ENCODE measurements at regions not wholly inside any gene's neighbourhood (a gene's known extent, or its start where the extent isn't known, plus 50 kb on each side); places are given as distances from the start of the nearest gene placed in this dataset.
"Not testable (repeated sequence)": the region's sequence is repeated elsewhere in the genome, so short reads cannot be mapped to it uniquely, and the experiment has no call there.

DNA sequence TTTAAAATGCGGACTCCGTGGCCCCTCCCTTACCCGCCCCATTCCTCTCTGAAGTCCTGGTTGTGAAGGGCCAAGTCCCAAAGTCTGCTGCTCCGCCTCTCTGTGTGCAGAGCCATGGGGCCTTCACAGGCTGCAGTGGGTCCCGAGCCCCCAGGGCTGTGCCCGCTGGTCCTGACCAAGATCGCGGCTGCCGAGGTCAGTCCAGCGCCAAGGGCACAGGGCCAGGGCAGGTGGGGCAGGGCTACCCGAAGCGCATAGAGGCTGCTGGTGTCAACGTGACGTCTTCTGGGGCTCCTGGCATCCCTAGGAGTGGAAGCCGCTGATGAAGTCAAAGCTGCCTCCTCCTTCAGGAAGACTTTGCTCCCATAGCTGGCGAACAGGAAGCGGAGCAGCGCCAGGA lies 858.8 kb downstream of the TUBA3C start:
- DNase-seq (ENCODE audit: low read depth); H3K4me3 ChIP-seq (ENCODE audit: low read length): not testable (repeated sequence)

DNA sequence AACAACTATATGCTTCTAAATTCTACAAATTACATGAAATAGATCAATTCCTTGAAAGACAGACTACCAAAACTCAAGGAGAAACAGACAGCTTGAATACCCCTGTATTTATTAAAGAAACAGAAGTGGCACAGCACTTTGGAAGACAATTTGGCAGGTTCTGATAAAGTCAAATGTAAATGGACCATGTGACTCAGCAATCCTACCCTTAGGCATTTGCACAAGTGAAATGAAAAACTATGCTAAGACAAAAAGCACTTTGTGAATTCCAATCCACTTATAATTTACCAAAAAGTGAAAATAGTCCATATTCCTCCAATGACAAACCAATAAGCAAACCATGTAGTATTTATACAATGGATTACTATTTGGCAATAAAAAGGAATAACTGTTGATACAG lies 862.0 kb downstream of the TUBA3C start:
- DNase-seq (ENCODE audit: low read depth); H3K4me3 ChIP-seq (ENCODE audit: low read length): not testable (repeated sequence)

DNA sequence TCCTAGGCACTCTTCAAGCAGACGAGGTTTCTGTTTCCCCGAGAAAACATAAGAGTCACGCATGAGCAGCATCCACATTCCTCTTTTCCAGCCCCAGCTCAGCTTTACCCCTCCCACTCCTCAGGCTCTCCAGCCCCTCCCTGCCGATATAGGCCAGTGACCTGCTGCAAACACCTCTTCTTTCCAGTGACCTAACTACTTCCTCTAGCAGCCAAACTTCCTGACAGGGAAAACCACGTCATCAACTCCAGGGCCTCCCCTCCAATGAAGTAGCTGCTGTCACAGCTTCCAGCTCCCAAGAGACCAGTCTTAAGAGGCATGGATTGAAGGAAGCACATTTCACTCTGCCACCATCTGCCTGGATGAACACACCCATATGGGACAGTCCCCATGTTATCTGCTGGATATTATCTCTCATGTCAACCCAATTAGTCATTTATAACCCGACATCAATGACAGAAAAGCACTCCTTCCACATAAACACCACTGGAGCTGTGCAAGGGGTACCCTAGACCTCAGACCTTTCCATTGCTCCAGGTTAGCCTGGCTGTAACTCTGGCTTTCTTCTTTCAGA lies 878.3 kb downstream of the TUBA3C start:
- not testable (repeated sequence) for DNase-seq (ENCODE audit: low read depth); H3K4me3 ChIP-seq (ENCODE audit: low read length)

DNA sequence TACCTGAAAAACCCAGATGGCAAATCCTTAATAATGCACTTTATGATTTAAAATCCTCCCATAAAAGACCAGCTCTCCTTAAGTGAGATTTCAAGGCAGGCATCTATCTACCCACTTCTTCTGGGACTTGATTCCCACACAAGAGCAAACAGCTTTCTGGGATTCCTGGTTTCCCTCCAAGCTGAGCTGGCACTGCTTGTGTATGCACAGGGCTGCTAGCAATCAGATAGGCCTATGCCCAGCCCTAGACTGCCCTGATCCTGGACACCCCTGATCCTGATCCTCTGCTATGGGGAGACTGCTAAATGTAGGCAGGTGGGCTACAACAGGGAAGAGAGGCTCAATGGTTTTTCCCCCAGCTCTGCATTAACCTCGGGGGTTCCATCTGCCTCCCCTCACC lies 880.7 kb downstream of the TUBA3C start:
- H3K4me3 ChIP-seq (ENCODE audit: low read length); DNase-seq (ENCODE audit: low read depth): not testable (repeated sequence)

DNA sequence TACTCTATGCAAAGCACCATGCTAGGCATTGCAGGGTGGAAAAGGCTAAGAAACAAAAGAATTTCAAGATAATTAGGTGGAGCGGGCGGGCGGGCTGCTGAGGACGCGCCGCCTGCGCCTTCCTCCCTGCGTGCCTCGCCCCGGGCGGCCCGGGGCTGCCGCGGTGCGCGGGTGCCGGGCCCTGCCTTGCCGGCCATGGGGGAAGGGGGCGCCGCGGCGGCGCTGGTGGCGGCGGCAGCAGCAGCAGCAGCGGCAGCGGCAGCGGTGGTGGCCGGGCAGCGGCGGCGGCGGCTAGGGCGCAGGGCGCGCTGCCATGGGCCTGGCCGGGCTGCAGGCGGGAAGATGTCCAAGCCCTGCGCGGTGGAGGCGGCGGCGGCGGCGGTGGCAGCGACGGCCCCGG lies 884.3 kb downstream of the TUBA3C start:
- H3K4me3 ChIP-seq (ENCODE audit: low read length); DNase-seq (ENCODE audit: low read depth): not testable (repeated sequence)

DNA sequence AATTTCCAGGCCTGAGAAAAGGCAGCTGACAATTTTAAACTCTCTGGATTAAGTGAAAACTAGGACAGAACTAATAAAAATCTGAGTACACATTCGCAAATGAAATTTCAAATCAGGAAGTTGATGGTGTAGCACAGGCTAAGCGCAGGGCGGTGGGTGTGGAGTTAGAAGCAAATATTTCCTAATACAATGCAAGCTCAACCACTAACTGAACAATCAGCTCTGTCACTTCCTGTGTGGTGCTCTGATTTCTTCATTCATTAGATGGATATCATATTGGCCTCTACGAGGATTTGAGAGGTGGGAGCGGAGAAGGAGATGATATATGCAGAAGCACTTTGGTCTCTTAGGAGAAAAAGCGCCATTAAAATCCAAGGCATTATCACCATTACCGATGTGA lies 885.0 kb downstream of the TUBA3C start:
- DNase-seq (ENCODE audit: low read depth); H3K4me3 ChIP-seq (ENCODE audit: low read length): not testable (repeated sequence)

DNA sequence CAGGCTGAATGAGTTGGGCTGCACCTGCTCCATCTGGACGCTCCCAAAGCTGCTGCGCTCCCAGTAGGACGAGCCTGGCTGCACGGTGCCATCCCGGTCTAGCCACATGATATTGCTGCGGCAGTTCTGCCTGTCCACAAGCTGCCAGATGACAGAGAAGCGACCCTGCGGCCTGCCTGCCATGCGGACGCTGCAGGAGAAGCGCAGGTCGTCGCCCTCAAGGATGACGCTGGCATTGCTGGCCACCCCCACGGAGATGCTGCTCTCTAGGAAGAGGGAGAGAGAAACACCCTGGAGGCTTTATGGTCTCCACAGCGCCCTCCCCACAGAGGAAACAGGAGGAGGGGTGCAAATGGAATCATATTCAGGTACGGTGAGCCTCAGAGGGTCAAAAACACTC lies 887.3 kb downstream of the TUBA3C start:
- DNase-seq (ENCODE audit: low read depth); H3K4me3 ChIP-seq (ENCODE audit: low read length): not testable (repeated sequence)

DNA sequence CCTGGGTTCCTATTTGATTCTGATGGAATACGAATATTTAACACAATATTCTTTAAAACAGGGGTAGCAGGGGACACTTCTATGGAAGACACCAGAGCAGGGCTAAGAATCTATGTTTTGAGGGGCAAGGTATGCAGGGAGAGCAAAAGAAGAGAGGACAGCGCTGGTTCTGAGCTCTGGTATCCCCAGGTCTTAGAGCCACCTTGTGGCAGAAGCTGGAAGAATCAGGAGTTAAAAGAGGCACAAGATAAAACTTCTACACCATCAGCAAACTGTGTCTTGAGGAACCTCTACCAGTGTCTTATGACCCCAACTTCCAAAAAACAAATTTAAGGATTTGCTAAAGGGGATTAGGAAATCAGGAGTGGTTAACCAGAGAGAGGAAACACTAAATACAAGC lies 894.8 kb downstream of the TUBA3C start:
- DNase-seq (ENCODE audit: low read depth); H3K4me3 ChIP-seq (ENCODE audit: low read length): not testable (repeated sequence)

DNA sequence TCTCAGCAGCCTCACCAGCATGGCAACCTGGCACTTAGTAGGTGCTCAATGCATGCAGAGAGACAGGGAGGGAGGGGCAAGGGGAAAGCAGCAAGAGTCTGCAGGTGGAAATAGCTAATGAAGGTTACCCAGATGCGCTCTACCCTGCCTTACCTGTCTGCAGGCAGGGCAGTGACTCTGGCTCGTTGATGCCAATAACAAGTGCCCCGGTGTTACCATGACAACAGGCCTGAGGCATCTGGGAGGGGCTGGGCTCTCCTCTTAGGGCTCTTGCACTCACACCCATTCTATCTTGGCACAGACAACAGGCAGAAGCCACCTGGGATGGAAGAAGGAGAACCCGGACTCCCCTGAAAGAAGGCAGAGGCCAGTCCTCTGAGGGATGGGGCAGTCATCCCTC lies 896.0 kb downstream of the TUBA3C start:
- DNase-seq (ENCODE audit: low read depth); H3K4me3 ChIP-seq (ENCODE audit: low read length): not testable (repeated sequence)

DNA sequence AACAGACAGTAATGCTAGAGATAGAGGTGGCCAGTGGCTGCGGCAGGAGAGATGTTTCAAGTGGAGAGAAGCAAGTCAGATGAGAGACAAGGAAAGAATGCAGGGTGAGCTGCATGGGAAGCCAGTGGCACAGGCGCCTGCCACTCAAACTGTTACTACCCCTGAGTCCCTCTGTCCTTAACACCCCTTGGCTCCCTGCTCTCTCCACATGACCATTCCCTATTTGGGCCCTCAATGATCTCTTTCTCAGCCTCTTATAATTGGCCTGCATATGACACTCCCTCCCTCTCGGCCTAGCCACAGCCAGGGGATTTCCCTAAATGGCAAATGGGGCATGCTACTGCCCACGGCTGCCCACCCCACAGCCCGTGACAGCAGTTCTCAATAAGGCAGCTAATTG lies 897.6 kb downstream of the TUBA3C start:
- H3K4me3 ChIP-seq (ENCODE audit: low read length); DNase-seq (ENCODE audit: low read depth): not testable (repeated sequence)

DNA sequence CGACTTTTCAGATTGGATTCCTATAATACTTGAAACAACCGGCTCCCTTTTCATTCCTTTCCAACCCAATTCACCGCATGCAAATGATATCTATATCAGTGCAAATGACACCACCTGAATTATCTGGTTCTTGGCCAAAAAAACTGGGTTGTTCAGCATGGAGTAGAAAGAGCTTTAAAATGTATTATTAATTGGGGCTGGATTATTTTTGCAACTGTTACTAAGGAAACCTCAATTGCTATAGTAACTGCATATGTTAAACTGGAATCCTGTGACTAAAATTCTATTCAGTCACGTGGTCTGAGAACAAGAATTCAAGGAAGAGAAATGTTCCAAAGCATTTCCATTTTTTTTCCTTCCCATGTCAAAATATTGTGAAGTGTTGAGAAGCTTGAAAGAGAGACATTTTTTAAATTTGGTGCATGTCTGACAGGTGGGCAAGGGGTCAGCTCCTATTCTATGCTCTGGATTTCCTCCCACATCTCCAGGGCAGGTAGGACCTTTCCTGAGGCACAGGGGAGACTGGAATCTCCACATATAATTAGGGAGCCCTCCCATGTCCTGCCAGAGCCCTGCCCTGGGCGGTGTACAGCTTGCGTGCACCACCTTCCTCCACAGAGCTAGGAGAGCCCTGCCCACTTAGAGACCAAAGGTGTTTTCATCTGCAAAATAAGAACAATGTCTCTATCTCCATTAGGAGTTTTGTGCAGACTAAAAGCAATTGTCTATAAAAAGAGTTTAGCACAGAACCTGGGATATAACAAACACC lies 899.6 kb downstream of the TUBA3C start:
- not testable (repeated sequence) for H3K4me3 ChIP-seq (ENCODE audit: low read length); DNase-seq (ENCODE audit: low read depth)

DNA sequence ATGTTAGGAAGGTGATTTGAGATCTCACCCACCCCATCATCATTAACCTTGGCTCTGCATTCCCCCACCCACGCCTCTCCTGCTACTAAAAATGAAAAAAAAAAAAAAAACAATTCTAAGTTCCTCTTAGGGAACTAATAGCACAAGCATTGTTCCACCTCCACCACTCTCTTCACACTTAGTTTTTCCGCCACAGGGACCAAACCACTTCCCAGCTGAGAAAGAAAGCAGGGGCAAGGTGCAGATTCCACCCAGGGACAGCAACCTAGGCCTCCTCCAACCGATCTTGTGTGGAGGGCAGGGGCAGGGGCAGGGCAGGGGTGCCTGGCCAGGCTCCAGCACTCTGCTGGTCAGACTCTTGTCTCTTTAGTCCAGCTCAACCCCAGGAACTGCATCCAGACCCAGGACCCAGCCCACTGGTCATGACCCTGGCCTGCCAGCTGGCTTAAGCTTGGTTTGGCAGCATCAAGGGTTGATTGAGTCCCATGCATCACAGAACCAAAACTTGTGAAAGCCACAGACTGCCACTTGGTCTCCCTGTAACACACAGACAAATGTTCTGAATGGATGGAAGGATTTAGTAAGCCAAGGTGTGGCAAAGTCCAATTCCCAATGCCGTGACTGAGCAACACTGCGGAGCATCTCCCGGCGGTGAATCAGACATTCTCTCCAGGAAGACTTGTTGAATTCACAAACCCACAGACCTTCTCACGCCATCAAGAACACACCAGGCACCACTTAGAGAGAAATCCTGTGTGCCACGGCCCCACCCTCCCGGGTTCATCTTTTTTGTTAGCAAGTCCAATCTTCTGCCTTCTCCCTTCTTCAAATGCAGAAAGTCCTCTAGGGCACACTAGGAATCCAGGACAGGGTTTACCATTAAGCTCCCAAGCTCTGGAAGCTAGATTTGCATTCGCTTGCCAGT lies 900.5 kb downstream of the TUBA3C start:
- not testable (repeated sequence) for DNase-seq (ENCODE audit: low read depth); H3K4me3 ChIP-seq (ENCODE audit: low read length)

DNA sequence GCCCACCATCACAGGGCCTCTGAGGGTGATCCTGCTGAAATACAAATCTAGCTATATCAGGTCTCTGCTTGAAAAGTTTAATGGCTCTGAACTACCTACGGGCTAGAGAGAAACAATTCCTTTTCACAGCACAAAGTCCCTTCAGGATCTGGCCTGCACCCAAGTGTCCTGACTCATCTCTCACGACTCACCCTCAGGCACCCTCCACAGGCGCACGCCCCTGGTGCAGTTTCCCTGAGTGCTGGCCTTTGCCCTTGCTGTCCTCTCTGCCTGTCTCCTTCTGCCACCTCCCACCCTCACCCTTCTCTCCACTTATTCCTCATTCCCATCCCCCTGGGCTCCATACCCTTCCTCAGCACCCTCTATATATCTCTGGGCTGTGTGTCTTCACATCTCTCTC lies 901.7 kb downstream of the TUBA3C start:
- peak; percentile 2 for DNase-seq (ENCODE audit: low read depth)
- not testable (repeated sequence) for H3K4me3 ChIP-seq (ENCODE audit: low read length)

DNA sequence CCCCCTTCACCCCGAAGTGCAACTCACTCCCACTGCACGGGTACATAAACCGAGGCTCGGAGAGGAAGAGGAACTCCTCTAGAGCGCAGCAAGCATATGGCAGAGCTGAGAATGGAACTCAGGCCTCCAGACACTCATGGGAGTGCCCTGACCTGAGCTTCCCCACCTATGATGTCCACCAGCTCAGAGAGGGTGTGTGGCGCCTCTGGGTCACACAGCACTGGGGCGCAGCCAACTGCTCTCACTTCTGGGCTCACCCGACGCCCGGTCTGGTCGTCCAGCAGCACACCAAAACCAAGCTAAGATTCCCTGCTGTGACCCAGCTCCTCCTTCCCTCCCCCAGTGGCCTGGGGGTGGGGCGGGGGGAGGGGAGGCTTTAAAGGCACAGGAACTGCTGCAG lies 904.3 kb downstream of the TUBA3C start:
- DNase-seq (ENCODE audit: low read depth); H3K4me3 ChIP-seq (ENCODE audit: low read length): not testable (repeated sequence)

DNA sequence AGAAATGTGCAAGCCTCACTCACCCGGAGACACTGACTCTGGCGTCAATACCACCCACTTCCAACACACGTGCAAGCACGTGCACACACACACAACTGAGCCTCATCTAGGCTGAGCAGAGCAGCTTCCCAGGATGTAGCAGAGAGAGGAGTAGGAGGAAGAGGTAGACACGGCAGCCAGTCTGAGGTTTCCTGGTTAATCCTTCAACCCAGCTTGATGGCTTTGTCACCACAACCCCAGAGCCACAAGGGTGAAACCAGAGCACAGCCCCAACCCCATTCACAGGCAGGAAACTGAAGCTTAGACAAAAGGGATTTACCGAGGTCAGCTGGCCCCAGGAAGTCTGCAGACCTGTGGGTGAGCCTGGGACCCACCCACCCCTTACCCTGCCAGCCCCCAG lies 905.3 kb downstream of the TUBA3C start:
- DNase-seq (ENCODE audit: low read depth); H3K4me3 ChIP-seq (ENCODE audit: low read length): not testable (repeated sequence)

DNA sequence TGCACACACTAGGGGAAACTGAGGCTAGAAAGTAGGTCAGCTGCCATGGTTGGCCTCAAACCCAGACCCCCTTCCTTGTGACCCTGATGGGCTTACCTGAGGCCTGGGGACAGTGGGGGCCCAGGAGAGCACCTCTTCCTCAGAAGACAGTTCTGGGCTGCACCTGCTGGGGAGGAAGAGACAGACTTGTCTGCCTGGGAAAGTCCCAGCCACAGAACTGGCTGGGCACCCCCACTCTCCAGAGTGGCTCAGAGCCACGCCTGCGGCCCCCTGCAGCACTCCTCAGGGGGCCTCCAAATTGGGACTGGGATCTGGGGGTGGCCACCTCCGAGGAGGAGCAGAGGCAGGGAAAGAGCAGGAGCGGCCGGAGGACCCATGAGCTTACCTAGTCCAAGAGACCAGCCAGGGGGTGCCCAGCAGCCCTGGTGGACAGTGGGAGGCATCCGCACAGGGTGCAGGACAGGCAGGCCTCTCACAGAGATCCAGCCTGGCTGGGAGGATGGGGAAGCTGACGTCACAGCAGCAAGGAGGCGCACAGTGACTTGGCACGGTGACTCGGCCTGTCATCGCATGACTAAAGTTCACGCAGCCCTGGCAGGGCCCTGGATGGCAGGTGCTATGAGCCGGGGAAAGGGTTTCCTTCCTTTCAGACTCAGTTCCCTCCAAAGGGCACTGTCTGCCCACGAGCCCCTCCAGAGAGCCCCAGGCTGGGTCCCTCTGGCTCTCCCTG lies 907.7 kb downstream of the TUBA3C start:
- not testable (repeated sequence) for H3K4me3 ChIP-seq (ENCODE audit: low read length); DNase-seq (ENCODE audit: low read depth)

DNA sequence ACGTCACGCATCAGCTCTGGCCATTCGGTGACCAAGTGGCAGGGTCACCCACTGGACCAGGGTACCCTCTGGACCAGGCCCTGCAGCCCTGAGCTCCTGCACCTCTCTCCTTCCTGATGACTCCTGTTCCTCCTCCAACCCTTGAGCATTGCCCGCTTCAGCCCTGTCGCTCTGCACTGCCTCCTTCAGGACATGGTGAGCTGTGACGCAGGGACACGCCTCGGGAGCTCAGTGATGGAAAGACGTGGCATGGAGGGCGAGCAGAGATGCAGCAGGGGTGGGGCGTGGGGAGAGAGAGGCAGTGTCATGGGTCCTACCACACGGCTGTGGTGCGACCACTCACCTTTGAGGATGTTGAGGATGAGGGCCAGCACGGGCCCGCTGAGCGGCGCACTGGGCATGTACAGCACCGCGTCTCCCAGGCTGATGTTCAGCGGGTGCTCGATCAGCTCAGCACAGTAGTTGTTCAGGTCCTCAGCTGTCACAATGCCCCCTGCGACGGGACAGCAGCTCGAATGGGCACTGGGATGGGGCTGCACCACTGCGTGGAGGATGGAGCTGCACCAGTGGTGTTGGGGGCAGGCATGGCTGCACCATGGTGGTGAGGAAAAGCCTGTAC lies 922.7 kb downstream of the TUBA3C start:
- not testable (repeated sequence) for DNase-seq (ENCODE audit: low read depth); H3K4me3 ChIP-seq (ENCODE audit: low read length)

DNA sequence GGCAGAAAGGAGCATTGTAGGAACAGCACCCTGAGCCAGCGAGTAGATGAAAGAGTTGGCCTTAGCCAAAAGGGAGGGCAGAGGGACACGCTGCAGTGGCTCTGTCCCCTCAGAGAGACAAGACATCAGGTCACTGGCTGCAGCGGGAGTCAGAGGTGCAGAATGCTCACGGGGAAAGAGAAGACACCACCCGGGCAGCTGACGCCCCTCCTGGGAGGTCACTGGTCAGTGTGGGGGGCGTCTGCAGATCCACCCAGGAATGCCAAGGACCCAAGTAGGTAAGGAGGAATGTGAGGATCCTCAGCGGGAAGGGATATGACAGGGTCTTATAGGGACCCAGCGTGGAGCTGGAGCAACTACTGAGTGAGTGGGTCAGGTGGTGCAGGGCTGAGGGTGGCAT lies 923.9 kb downstream of the TUBA3C start:
- DNase-seq (ENCODE audit: low read depth); H3K4me3 ChIP-seq (ENCODE audit: low read length): not testable (repeated sequence)

DNA sequence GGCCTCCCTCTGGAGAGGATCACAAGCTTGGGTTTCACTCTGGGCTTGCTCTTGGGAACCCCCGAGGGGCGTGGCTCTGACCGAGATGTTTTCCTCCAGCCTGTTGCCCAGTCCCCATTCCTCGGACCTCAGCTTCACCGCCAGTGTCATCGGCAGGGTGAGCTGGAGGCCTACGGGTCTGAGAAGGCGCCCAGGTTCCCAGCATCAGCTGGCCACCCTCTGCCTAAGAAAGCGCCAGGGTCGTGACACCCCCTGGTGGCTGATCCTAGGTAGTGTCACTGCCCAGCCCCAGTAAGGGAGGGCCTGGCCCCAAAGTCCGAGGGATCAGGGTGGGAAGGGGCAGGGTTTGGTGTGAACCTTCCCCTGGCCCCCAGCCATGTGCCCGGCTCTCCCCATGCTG lies 928.8 kb downstream of the TUBA3C start:
- H3K4me3 ChIP-seq (ENCODE audit: low read length); DNase-seq (ENCODE audit: low read depth): not testable (repeated sequence)

Measured in epithelial cell of esophagus (primary cell).